GM23248 (cell line): ENCODE measurements at regions not wholly inside any gene's neighbourhood (a gene's known extent, or its start where the extent isn't known, plus 50 kb on each side); places are given as distances from the start of the nearest gene placed in this dataset.

Source experiments
- EZH2 ChIP-seq: fragments of 200-600 bp; sonication (generic); IDR thresholded peaks from 2 replicates; pipeline ENCODE4 v1.6.1; 2018; ENCODE audit warnings: antibody characterized with exemption, mild to moderate bottlenecking; ENCODE audit not compliant: insufficient read depth, poor library complexity, severe bottlenecking
- EZH2phosphoT487 ChIP-seq: fragments of 200-600 bp; sonication (generic); IDR thresholded peaks from 2 replicates; pipeline ENCODE4 v1.6.1; 2018; ENCODE audit warnings: antibody characterized with exemption, moderate library complexity, mild to moderate bottlenecking, low read depth; ENCODE audit not compliant: insufficient read depth

- TF ChIP-seq EZH2 (no peak), EZH2phosphoT487 (no peak)
Measured at GRCh38 chr12:78799649-78800048, 64.9 kb upstream of the SYT1 start.
